HepG2 (cell line): ENCODE measurements at regions not wholly inside any gene's neighbourhood (a gene's known extent, or its start where the extent isn't known, plus 50 kb on each side); places are given as distances from the start of the nearest gene placed in this dataset.

ENCODE experiments used
- ATAC-seq: fragments of 200-7000 bp; cut with Tn5 transposase; 3 replicates; pipeline ENCODE4 v1.9.1; 2020; ENCODE audit warnings: mild to moderate bottlenecking, moderate library complexity
- BruUV-seq: library from RNA; stranded (reverse); fragments of 400-500 nt; replicated peaks from 2 replicates; lab custom pipeline; 2021; lab: Mats Ljungman, UMichigan
- CTCF ChIA-PET: fragments of 300-600 bp; formaldehyde crosslinking; extraction: SDS; loops from one replicate; lab custom pipeline; 2021; ENCODE audit warnings: low total read pairs, inconsistent platforms, low intra/inter-chr PET ratio; lab: Yijun Ruan, JAX
- POLR2A ChIA-PET: fragments of 350-600 bp; sonication (Branson Sonifier 250); formaldehyde crosslinking; loops from one replicate; lab custom pipeline; 2020; ENCODE audit warnings: antibody characterized with exemption, inconsistent platforms; lab: Yijun Ruan, JAX
- DNase-seq: peaks from one replicate; pipeline ENCODE4 v3.0.0-alpha.2; 2015; ENCODE audit warnings: low spot score
- FAIRE-seq: peaks from 3 replicates; lab custom pipeline; 2011; peaks lifted over from hg19 to GRCh38; lab: Jason Lieb, UNC
- H2AFZ ChIP-seq: one replicate; pipeline ENCODE4 v1.6.1; 2011; ENCODE audit warnings: low read length, inconsistent platforms
- H3K27ac ChIP-seq: fragments of 300-600 bp; 3 replicates; pipeline ENCODE4 v1.8.0; 2011; ENCODE audit warnings: mixed run types, mild to moderate bottlenecking, mixed read lengths, low read length, inconsistent platforms; ENCODE audit not compliant: insufficient read depth; ENCODE audit errors: extremely low read length
- H3K27me3 ChIP-seq, 2 experiments: fragments of 200-600 bp in 1 of 2; 2 replicates in 1 of 2; 3 replicates in 1 of 2; pipeline versions ENCODE4 v1.6.0 to v1.8.0; 2011; ENCODE audit warnings: low read length in 2 of 2, mild to moderate bottlenecking in 2 of 2, moderate library complexity in 2 of 2, inconsistent platforms in 1 of 2; ENCODE audit not compliant: insufficient read depth in 2 of 2, control insufficient read depth in 1 of 2
- H3K36me3 ChIP-seq, 2 experiments: fragments of 200-600 bp in 1 of 2; replicated peaks in 1 of 2; 2 replicates in 1 of 2; 3 replicates in 1 of 2; pipeline versions ENCODE4 v1.5.1 to v1.8.0; 2011; ENCODE audit warnings: low read length in 2 of 2, inconsistent platforms in 1 of 2; ENCODE audit not compliant: insufficient read depth in 2 of 2, control insufficient read depth in 1 of 2
- H3K4me1 ChIP-seq: 2 replicates; pipeline ENCODE4 v1.5.1; 2012; ENCODE audit warnings: low read length, inconsistent platforms; ENCODE audit not compliant: insufficient read depth
- H3K4me2 ChIP-seq: 2 replicates; pipeline ENCODE4 v1.6.0; 2011; ENCODE audit warnings: low read depth, low read length, inconsistent platforms
- H3K4me3 ChIP-seq, 3 experiments: fragments of 200-600 bp in 1 of 3; sonication (generic), shearing (Covaris generic) in 1 of 3; replicated peaks in 1 of 3; 2 replicates each; pipeline ENCODE4 v1.5.1; 2011 to 2016; ENCODE audit warnings: low read length in 3 of 3, inconsistent platforms in 2 of 3, low read depth in 2 of 3, mild to moderate bottlenecking in 2 of 3, control low read depth in 1 of 3, mixed read lengths in 1 of 3; ENCODE audit not compliant: insufficient read depth in 1 of 3
- H3K79me2 ChIP-seq: one replicate; pipeline ENCODE4 v1.6.1; 2011; ENCODE audit warnings: low read length, inconsistent platforms; ENCODE audit not compliant: insufficient read depth
- H3K9ac ChIP-seq: 2 replicates; pipeline ENCODE4 v1.6.0; 2011; ENCODE audit warnings: mild to moderate bottlenecking, low read depth, low read length, inconsistent platforms; ENCODE audit not compliant: insufficient read depth
- H3K9me3 ChIP-seq: 2 replicates; pipeline ENCODE4 v1.5.1; 2012; ENCODE audit warnings: mild to moderate bottlenecking, low read length
- H4K20me1 ChIP-seq: 2 replicates; pipeline ENCODE4 v1.6.0; 2011; ENCODE audit warnings: inconsistent platforms, mild to moderate bottlenecking, low read length, moderate library complexity; ENCODE audit not compliant: insufficient read depth
- ARNT2 ChIP-seq: sonication (generic); formaldehyde crosslinking; IDR thresholded peaks from 2 replicates; pipeline ENCODE4 v1.8.0; 2022; ENCODE audit warnings: mild to moderate bottlenecking, low read depth, missing genetic modification reagents, moderate library complexity
- FOXA3 ChIP-seq: IDR thresholded peaks from 2 replicates; pipeline ENCODE4 v1.6.1; 2016; ENCODE audit warnings: missing genetic modification reagents, missing compliant biosample characterization
- GRHL1 ChIP-seq: sonication (generic); formaldehyde crosslinking; conservative IDR thresholded peaks from 2 replicates; pipeline ENCODE4 v1.8.0; 2022; ENCODE audit warnings: missing genetic modification reagents
- HNRNPH1 ChIP-seq: fragments of 200-400 bp; formaldehyde crosslinking; optimal IDR thresholded peaks from 2 replicates; pipeline ENCODE3; 2017; ENCODE audit warnings: mild to moderate bottlenecking, low read depth, low read length
- MLXIP ChIP-seq: sonication (generic); formaldehyde crosslinking; IDR thresholded peaks from 2 replicates; pipeline ENCODE4 v1.9.0; 2021; ENCODE audit warnings: missing genetic modification reagents, borderline replicate concordance
- PRDM10 ChIP-seq: sonication (generic); formaldehyde crosslinking; IDR thresholded peaks from 2 replicates; pipeline ENCODE4 v1.4.0; 2020; ENCODE audit warnings: low read depth, missing genetic modification reagents
- SMARCC2 ChIP-seq: fragments of 450-650 bp; IDR thresholded peaks from 2 replicates; pipeline ENCODE4 v1.6.1; 2017; ENCODE audit warnings: antibody characterized with exemption, mild to moderate bottlenecking
- ZFP36 ChIP-seq: fragments of 150-350 bp; IDR thresholded peaks from 2 replicates; pipeline ENCODE4 v1.6.1; 2018; ENCODE audit warnings: borderline replicate concordance, low read length, low read depth; ENCODE audit not compliant: partially characterized antibody
- ZFP90 ChIP-seq: sonication (generic); formaldehyde crosslinking; IDR thresholded peaks from 2 replicates; pipeline ENCODE4 v1.8.0; 2022; ENCODE audit warnings: missing genetic modification reagents, mild to moderate bottlenecking, inconsistent platforms, borderline replicate concordance
- ZNF354B ChIP-seq: sonication (generic); formaldehyde crosslinking; IDR thresholded peaks from 2 replicates; pipeline ENCODE4 v1.8.0; 2022; ENCODE audit warnings: mild to moderate bottlenecking, missing genetic modification reagents
- ZNF550 ChIP-seq: sonication (generic); formaldehyde crosslinking; IDR thresholded peaks from 2 replicates; pipeline ENCODE4 v1.4.0; 2020; ENCODE audit warnings: mild to moderate bottlenecking, missing genetic modification reagents, borderline replicate concordance
- ZNF616 ChIP-seq: sonication (generic); formaldehyde crosslinking; IDR thresholded peaks from 2 replicates; pipeline ENCODE4 v1.5.0; 2020; ENCODE audit warnings: low read depth, mild to moderate bottlenecking, missing genetic modification reagents
- WGBS: methylation state at CpG from one replicate; pipeline ENCODE4 v1.1.6; 2017; ENCODE audit warnings: low lambda C conversion rate; 5-methylcytosine and 5-hydroxymethylcytosine counted together
- in situ Hi-C: cut with HindIII; loops from 2 replicates; pipeline ENCODE4 v1.10.0; 2017; ENCODE audit warnings: low pct_unique_long_range_greater_than_20kb; ENCODE audit not compliant: extremely low pct_ligation_motif_present
- intact Hi-C: fragments of 100-400 bp; cut with micrococcal nuclease; formaldehyde crosslinking; loops from one replicate; pipeline ENCODE4 v1.10.0; 2022; ENCODE audit not compliant: unreplicated experiment
- TF ChIP-seq, protein P1 (sequence below): IDR thresholded peaks from 2 replicates; pipeline ENCODE4 v1.6.1; 2018; ENCODE audit warnings: missing genetic modification reagents

DNA sequence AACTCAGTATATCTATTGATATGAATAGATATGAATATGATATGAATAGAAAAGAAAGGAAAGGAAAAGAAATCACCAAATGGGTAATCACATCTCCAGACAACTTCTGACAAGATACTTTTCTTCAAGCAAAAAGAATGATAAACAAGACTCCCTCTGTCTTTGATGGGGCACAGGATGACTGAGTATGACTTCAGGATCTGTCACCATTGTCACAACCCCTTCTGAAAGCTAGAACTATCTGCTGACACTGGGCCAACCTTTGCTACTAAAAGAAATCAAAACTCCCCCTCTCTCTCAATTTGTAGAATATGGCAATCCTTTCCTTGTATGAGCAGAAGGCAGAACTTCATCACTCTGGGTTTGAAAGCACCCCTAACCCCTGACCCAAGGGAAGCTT, 267.2 kb upstream of the RASGEF1B start (continued):
- TF ChIP-seq PRDM10: no peak
- TF ChIP-seq SMARCC2: no peak
- no peak for TF ChIP-seq ZNF550 (CRISPR knock-in tag)
- TF ChIP-seq ZFP90: no peak
- TF ChIP-seq ZNF354B (CRISPR knock-in tag): no peak
- no peak for TF ChIP-seq ZNF616 (CRISPR knock-in tag)
- TF ChIP-seq, protein P1, sequence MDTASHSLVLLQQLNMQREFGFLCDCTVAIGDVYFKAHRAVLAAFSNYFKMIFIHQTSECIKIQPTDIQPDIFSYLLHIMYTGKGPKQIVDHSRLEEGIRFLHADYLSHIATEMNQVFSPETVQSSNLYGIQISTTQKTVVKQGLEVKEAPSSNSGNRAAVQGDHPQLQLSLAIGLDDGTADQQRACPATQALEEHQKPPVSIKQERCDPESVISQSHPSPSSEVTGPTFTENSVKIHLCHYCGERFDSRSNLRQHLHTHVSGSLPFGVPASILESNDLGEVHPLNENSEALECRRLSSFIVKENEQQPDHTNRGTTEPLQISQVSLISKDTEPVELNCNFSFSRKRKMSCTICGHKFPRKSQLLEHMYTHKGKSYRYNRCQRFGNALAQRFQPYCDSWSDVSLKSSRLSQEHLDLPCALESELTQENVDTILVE (CRISPR knock-in tag): no peak

GRCh38 chr4:81737865-81738559, 266.3 kb upstream of the RASGEF1B start:
- ChIA-PET CTCF (no interaction called here), POLR2A (no interaction called here)
- no peak for FAIRE-seq
- 2% methylated on average over 2 of the region's 2 CpGs for WGBS
- Histone ChIP-seq H3K4me2 (no peak overlapping the region), H3K36me3 (no peaks in the 10 kb centered on the region), H2AFZ (no peak overlapping the region), H3K9me3 (no peaks in the 10 kb centered on the region), H3K27ac (no peak overlapping the region), H3K9ac (no peak overlapping the region), H3K4me3 (no peak overlapping the region), H3K4me1 (no peaks in the 10 kb centered on the region), H3K79me2 (no peaks in the 10 kb centered on the region), H4K20me1 (no peaks in the 10 kb centered on the region), H3K27me3 (no peaks in the 10 kb centered on the region)
- no TSS peak for BruUV-seq
- intact Hi-C loops (no loop called here), in situ Hi-C loops (no loop called here)
- DNase-seq: peak; percentile 1
- ATAC-seq: peak; percentile 82
- no peak for TF ChIP-seq HNRNPH1
- no peak for TF ChIP-seq MLXIP
- TF ChIP-seq GRHL1: no peak
- TF ChIP-seq ARNT2 (CRISPR knock-in tag): no peak
- peak; percentile 22; the same call in 1 of the 2 replicates for TF ChIP-seq FOXA3 (CRISPR knock-in tag)
- TF ChIP-seq ZFP36: no peak
